Fibroblast of skin of scalp (primary cell): ENCODE measurements at regions not wholly inside any gene's neighbourhood (a gene's known extent, or its start where the extent isn't known, plus 50 kb on each side); places are given as distances from the start of the nearest gene placed in this dataset.

Source experiments
- DNase-seq: peaks from one replicate; pipeline ENCODE4 v3.0.0-alpha.2; 2013

- DNase-seq, result peak; percentile 44
Observed at GRCh38 chr18:29651122-29651680, 1391.3 kb downstream of the DSC3 start.

GRCh38 chr18:29648891-29649290 lies 1393.7 kb downstream of the DSC3 start:
- no peak for DNase-seq

GRCh38 chr18:29647700-29648099 lies 1394.8 kb downstream of the DSC3 start:
- DNase-seq, result no peak

- peak; percentile 61 for DNase-seq
Observed at GRCh38 chr18:29644276-29644675, 1398.3 kb downstream of the DSC3 start.

GRCh38 chr18:29629493-29630036 lies 1413.0 kb downstream of the DSC3 start:
- no peak for DNase-seq

GRCh38 chr18:29626094-29626493 lies 1416.4 kb downstream of the DSC3 start:
- no peak for DNase-seq

GRCh38 chr18:29616867-29617266 lies 1425.7 kb downstream of the DSC3 start:
- DNase-seq, result no peak

- no peak for DNase-seq
Observed at GRCh38 chr18:29608982-29609381, 1432.1 kb upstream of the CDH2 start.

- no peak for DNase-seq
Observed at GRCh38 chr18:29605365-29605764, 1428.4 kb upstream of the CDH2 start.

GRCh38 chr18:29596959-29597358 lies 1420.0 kb upstream of the CDH2 start:
- DNase-seq, result no peak

- DNase-seq, result no peak
Observed at GRCh38 chr18:29594493-29594892, 1417.6 kb upstream of the CDH2 start.

GRCh38 chr18:29588446-29589100 lies 1411.6 kb upstream of the CDH2 start:
- no peak for DNase-seq

GRCh38 chr18:29586210-29586609 lies 1409.3 kb upstream of the CDH2 start:
- DNase-seq, result no peak

- DNase-seq, result no peak
Observed at GRCh38 chr18:29560270-29560669, 1383.3 kb upstream of the CDH2 start.

- DNase-seq, result no peak
Observed at GRCh38 chr18:29556070-29556469, 1379.1 kb upstream of the CDH2 start.

GRCh38 chr18:29549759-29550158 lies 1372.8 kb upstream of the CDH2 start:
- no peak for DNase-seq

GRCh38 chr18:29547626-29548025 lies 1370.7 kb upstream of the CDH2 start:
- DNase-seq, result no peak

- DNase-seq, result peak; percentile 19
Observed at GRCh38 chr18:29540548-29540947, 1363.6 kb upstream of the CDH2 start.

GRCh38 chr18:29531746-29532145 lies 1354.8 kb upstream of the CDH2 start:
- peak; percentile 5 for DNase-seq

GRCh38 chr18:29523371-29523770 lies 1346.4 kb upstream of the CDH2 start:
- no peak for DNase-seq

GRCh38 chr18:29512761-29513160 lies 1335.8 kb upstream of the CDH2 start:
- DNase-seq, result no peak

GRCh38 chr18:29512203-29512602 lies 1335.3 kb upstream of the CDH2 start:
- no peak for DNase-seq

GRCh38 chr18:29501952-29502351 lies 1325.0 kb upstream of the CDH2 start:
- peak; percentile 41 for DNase-seq

- DNase-seq, result no peak
Observed at GRCh38 chr18:29496152-29496680, 1319.3 kb upstream of the CDH2 start.
